Mesenchymal stem cell (in vitro differentiated cells and primary cell): ENCODE measurements at regions not wholly inside any gene's neighbourhood (a gene's known extent, or its start where the extent isn't known, plus 50 kb on each side); places are given as distances from the start of the nearest gene placed in this dataset.

ENCODE experiments used
- DNase-seq: peaks from one replicate; pipeline ENCODE4 v3.0.0-alpha.2; 2013
- H2AFZ ChIP-seq: one replicate; pipeline ENCODE4 v1.6.1; 2013; ENCODE audit warnings: low read depth, mild to moderate bottlenecking, control low read depth, inconsistent platforms, low read length, moderate library complexity
- H2AK5ac ChIP-seq: 2 replicates; pipeline ENCODE4 v1.6.1; 2013; ENCODE audit warnings: low read length, moderate library complexity, mild to moderate bottlenecking, inconsistent platforms; ENCODE audit not compliant: severe bottlenecking
- H2BK120ac ChIP-seq: one replicate; pipeline ENCODE4 v1.6.1; 2013; ENCODE audit warnings: low read depth, mild to moderate bottlenecking, inconsistent platforms, low read length, moderate library complexity
- H2BK12ac ChIP-seq, 2 experiments: one replicate each; pipeline ENCODE4 v1.6.1; 2013; ENCODE audit warnings: inconsistent platforms in 2 of 2, low read length in 2 of 2, mild to moderate bottlenecking in 2 of 2, moderate library complexity in 2 of 2, control low read depth in 1 of 2
- H2BK15ac ChIP-seq: one replicate; pipeline ENCODE4 v1.6.1; 2013; ENCODE audit warnings: mild to moderate bottlenecking, low read depth, inconsistent platforms; ENCODE audit not compliant: poor library complexity, severe bottlenecking
- H2BK5ac ChIP-seq: 2 replicates; pipeline ENCODE4 v1.6.1; 2013; ENCODE audit warnings: low read depth, mild to moderate bottlenecking, low read length, control low read depth, inconsistent platforms; ENCODE audit not compliant: poor library complexity, severe bottlenecking
- H3K14ac ChIP-seq, 2 experiments: one replicate each; pipeline ENCODE4 v1.6.1; 2013; ENCODE audit warnings: inconsistent platforms in 2 of 2, low read length in 2 of 2, control low read depth in 1 of 2, mild to moderate bottlenecking in 1 of 2, moderate library complexity in 1 of 2
- H3K18ac ChIP-seq, 2 experiments: one replicate each; pipeline ENCODE4 v1.6.1; 2013; ENCODE audit warnings: inconsistent platforms in 2 of 2, low read length in 2 of 2, control low read depth in 1 of 2, low read depth in 1 of 2, mild to moderate bottlenecking in 1 of 2
- H3K23ac ChIP-seq, 2 experiments: one replicate each; pipeline ENCODE4 v1.6.1; 2013; ENCODE audit warnings: inconsistent platforms in 2 of 2, low read length in 2 of 2, mild to moderate bottlenecking in 2 of 2, moderate library complexity in 2 of 2, control low read depth in 1 of 2
- H3K27ac ChIP-seq: 2 replicates; pipeline ENCODE4 v1.5.1; 2013; ENCODE audit warnings: mild to moderate bottlenecking, moderate library complexity, low read length, control low read depth, inconsistent platforms; ENCODE audit not compliant: poor library complexity, severe bottlenecking
- H3K27me3 ChIP-seq, 2 experiments: 2 replicates each; pipeline versions ENCODE4 v1.6.1 to v1.7.0; 2013; ENCODE audit warnings: low read length in 2 of 2, mild to moderate bottlenecking in 2 of 2, moderate library complexity in 2 of 2, control low read depth in 1 of 2, inconsistent platforms in 1 of 2; ENCODE audit not compliant: control insufficient read depth in 1 of 2, insufficient read depth in 1 of 2
- H3K36me3 ChIP-seq, 2 experiments: 2 replicates each; pipeline versions ENCODE4 v1.6.1 to v1.7.0; 2013; ENCODE audit warnings: low read length in 2 of 2, control low read depth in 1 of 2, inconsistent platforms in 1 of 2, low read depth in 1 of 2, mild to moderate bottlenecking in 1 of 2; ENCODE audit not compliant: insufficient read depth in 2 of 2, control insufficient read depth in 1 of 2
- H3K4ac ChIP-seq, 2 experiments: one replicate each; pipeline ENCODE4 v1.6.1; 2013; ENCODE audit warnings: inconsistent platforms in 2 of 2, low read length in 2 of 2, mild to moderate bottlenecking in 2 of 2, moderate library complexity in 2 of 2, control low read depth in 1 of 2, low read depth in 1 of 2
- H3K4me1 ChIP-seq: 2 replicates; pipeline ENCODE4 v1.6.1; 2013; ENCODE audit warnings: low read depth, low read length, control low read depth; ENCODE audit not compliant: control insufficient read depth, insufficient read depth
- H3K4me2 ChIP-seq: 2 replicates; pipeline ENCODE4 v1.6.1; 2013; ENCODE audit warnings: low read length, mild to moderate bottlenecking, inconsistent platforms; ENCODE audit not compliant: poor library complexity, severe bottlenecking
- H3K4me3 ChIP-seq, 2 experiments: 2 replicates each; pipeline versions ENCODE4 v1.5.1 to v1.7.0; 2013; ENCODE audit warnings: low read length in 2 of 2, mild to moderate bottlenecking in 2 of 2, control low read depth in 1 of 2, low read depth in 1 of 2; ENCODE audit not compliant: insufficient read depth in 1 of 2
- H3K79me1 ChIP-seq: replicated peaks from 2 replicates; pipeline ENCODE4 v1.6.1; 2013; ENCODE audit warnings: mild to moderate bottlenecking, control low read depth, low read length, inconsistent platforms; ENCODE audit not compliant: poor library complexity, severe bottlenecking
- H3K9ac ChIP-seq: 2 replicates; pipeline ENCODE4 v1.7.0; 2013; ENCODE audit warnings: mild to moderate bottlenecking, low read length, moderate library complexity
- H3K9me3 ChIP-seq: 2 replicates; pipeline ENCODE4 v1.7.0; 2013; ENCODE audit warnings: mild to moderate bottlenecking, low read length; ENCODE audit not compliant: control insufficient read depth
- H4K8ac ChIP-seq: one replicate; pipeline ENCODE4 v1.6.1; 2013; ENCODE audit warnings: inconsistent platforms, mild to moderate bottlenecking, low read length, moderate library complexity
- H4K91ac ChIP-seq: one replicate; pipeline ENCODE4 v1.6.1; 2013; ENCODE audit warnings: mild to moderate bottlenecking, low read length, inconsistent platforms
- WGBS: methylation state at CpG from one replicate; pipeline ENCODE4 v1.1.7; 2013; ENCODE audit warnings: mixed read lengths; 5-methylcytosine and 5-hydroxymethylcytosine counted together

DNA sequence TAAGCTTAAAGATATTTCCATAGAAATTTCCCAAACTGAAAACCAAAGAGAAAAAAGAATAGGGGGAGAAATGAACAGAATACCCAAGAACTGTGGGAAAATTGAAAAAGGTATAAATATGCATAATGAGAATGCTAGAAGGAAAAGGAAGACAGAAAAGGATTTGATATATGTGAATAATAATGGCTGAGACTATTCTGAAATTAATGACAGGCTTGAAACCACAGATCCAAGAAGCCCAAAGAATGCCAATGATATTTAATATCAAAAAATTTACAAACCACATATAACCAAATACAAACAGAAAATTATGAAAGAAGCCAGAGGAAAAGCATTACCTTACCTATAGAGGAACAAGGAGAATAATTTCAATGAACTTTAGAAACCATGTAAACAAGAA, 153.0 kb downstream of the ANXA2 start:
- Histone ChIP-seq H2BK120ac (no peak overlapping the region), H3K18ac (no peak overlapping the region), H3K4me3 (no peak overlapping the region), H2AFZ (no peak overlapping the region), H3K4me2 (no peak overlapping the region), H3K27me3 (no peaks in the 10 kb centered on the region), H3K27ac (no peak overlapping the region), H3K36me3 (no peaks in the 10 kb centered on the region), H4K91ac (no peak overlapping the region), H3K4ac (no peak overlapping the region), H3K79me1 (no peaks in the 10 kb centered on the region), H2BK15ac (no peak overlapping the region), H2BK5ac (no peak overlapping the region), H3K23ac (no peak overlapping the region), H2BK12ac (no peak overlapping the region), H2AK5ac (no peak overlapping the region), H3K14ac (no peak overlapping the region), H4K8ac (no peak overlapping the region), H3K9me3 (peaks cover 6% of the 10 kb centered on the region), H3K9ac (no peak overlapping the region), H3K4me1 (no peaks in the 10 kb centered on the region)
- DNase-seq = no peak

DNA sequence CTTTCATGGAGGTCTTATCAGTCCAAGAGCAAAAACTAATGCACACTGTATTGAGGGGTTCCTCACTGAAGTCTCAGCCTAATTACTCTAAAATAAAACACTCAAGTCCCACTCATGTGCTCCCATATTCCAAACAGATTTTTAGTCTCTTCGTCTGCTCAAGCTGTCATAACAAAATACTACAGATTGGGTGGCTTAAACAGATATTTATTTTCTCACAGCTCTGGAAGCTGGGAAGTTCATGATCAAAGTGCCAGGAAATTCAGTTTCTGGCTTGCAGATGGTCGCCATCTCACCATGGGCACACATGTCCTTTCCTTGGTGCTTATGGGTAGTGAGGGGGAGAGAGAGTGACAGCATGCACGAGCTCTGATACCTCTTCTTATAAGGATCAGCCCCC, 147.5 kb downstream of the ANXA2 start:
- H2BK15ac ChIP-seq = no peak overlapping the region
- H2BK5ac ChIP-seq = no peak overlapping the region
- H3K18ac ChIP-seq = no peak overlapping the region
- no peak overlapping the region for H3K9ac ChIP-seq
- H3K27me3 ChIP-seq = peaks cover 0 to 15% of the 10 kb centered on the region in 2 experiments
- no peak overlapping the region for H3K27ac ChIP-seq
- H3K23ac ChIP-seq = no peak overlapping the region
- H3K4me1 ChIP-seq = no peaks in the 10 kb centered on the region
- H3K36me3 ChIP-seq = no peaks in the 10 kb centered on the region
- H3K79me1 ChIP-seq = no peaks in the 10 kb centered on the region
- H2BK120ac ChIP-seq = no peak overlapping the region
- no peak overlapping the region for H2AFZ ChIP-seq
- H4K8ac ChIP-seq = no peak overlapping the region
- no peak for DNase-seq
- H3K4me2 ChIP-seq = no peak overlapping the region
- WGBS = 59% methylated on average over 2 of the region's 3 CpGs
- H3K4me3 ChIP-seq = no peak overlapping the region
- no peak overlapping the region for H2AK5ac ChIP-seq
- no peaks in the 10 kb centered on the region for H3K9me3 ChIP-seq
- H4K91ac ChIP-seq = no peak overlapping the region
- H3K4ac ChIP-seq = no peak overlapping the region
- H2BK12ac ChIP-seq = no peak overlapping the region
- no peak overlapping the region for H3K14ac ChIP-seq

DNA sequence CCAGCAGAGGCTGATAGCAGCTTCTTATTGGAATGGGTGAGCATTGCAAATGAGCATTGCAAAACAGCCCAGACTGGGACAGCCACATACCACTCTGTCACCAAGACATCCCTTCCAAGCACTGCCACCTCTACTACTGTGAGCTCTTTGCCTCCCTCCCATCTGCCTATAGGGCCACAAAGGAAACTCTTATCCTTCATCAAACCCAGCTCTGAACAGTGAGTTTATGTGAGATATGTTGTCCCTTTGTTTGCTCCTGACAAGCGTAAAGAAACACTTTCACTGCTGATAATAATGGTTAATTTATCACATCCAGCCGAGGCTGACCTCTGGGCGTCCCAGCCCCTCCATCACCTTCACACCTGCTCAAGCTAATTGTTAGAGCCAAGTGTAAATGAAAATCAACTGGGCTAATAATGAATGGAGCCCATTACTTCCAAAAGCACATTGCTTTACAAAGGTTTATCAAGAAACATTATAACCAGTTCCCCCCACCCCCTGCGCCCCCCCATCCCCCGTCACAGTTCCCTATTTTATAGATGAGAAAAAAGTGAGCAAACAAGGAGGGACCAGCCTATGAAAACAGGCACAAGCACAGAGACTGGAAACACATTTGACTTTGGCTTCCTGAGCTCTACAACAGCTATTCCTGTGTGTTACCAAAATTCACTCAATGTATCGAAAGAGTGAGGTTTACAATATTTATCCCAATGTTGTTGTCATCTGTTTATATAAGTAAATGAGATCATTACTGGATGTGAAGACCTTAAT, 146.3 kb downstream of the ANXA2 start:
- no peak overlapping the region for H3K14ac ChIP-seq
- no peak overlapping the region for H2AK5ac ChIP-seq
- no peak overlapping the region for H3K9ac ChIP-seq
- H3K4ac ChIP-seq = no peak overlapping the region
- no peak overlapping the region for H2AFZ ChIP-seq
- H3K4me3 ChIP-seq = no peak overlapping the region
- H4K91ac ChIP-seq = no peak overlapping the region
- DNase-seq = no peak
- H3K4me1 ChIP-seq = no peaks in the 10 kb centered on the region
- no peak overlapping the region for H2BK12ac ChIP-seq
- H3K23ac ChIP-seq = no peak overlapping the region
- no peak overlapping the region for H2BK5ac ChIP-seq
- no peaks in the 10 kb centered on the region for H3K9me3 ChIP-seq
- no peak overlapping the region for H3K18ac ChIP-seq
- H2BK15ac ChIP-seq = no peak overlapping the region
- H3K4me2 ChIP-seq = no peak overlapping the region
- H4K8ac ChIP-seq = no peak overlapping the region
- H3K27ac ChIP-seq = no peak overlapping the region
- WGBS = 56% methylated on average over 2 of the region's 6 CpGs
- no peaks in the 10 kb centered on the region for H3K79me1 ChIP-seq
- H3K27me3 ChIP-seq = peaks cover 0 to 15% of the 10 kb centered on the region in 2 experiments
- H3K36me3 ChIP-seq = no peaks in the 10 kb centered on the region
- no peak overlapping the region for H2BK120ac ChIP-seq

DNA sequence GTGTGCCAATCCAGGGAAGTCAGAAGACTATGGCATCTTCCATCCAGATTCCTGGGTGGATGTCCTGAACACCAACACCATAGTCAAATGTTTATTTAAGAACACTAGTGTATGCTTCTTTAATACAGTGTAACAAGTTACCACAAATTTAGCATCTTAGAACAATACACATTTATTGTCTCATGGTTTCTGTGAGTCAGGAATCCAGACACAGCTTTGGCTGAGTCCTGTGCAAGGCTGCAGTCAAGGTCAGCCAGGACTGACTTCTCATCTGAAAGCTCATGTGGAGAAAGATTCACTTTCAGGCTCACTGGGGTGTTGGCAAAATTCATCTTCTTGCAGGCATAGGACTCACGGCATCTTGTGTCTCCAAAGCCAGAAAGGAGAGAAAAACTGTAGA, 143.4 kb downstream of the ANXA2 start:
- Histone ChIP-seq H2BK12ac (no peak overlapping the region), H3K27me3 (peaks cover 0 to 18% of the 10 kb centered on the region in 2 experiments), H4K91ac (no peak overlapping the region), H4K8ac (no peak overlapping the region), H3K79me1 (no peaks in the 10 kb centered on the region), H3K9ac (no peak overlapping the region), H3K4ac (no peak overlapping the region), H3K14ac (no peak overlapping the region), H3K23ac (no peak overlapping the region), H3K36me3 (no peaks in the 10 kb centered on the region), H3K27ac (no peak overlapping the region), H2BK15ac (no peak overlapping the region), H3K9me3 (no peaks in the 10 kb centered on the region), H2BK120ac (no peak overlapping the region), H3K18ac (no peak overlapping the region), H2AK5ac (no peak overlapping the region), H3K4me1 (no peaks in the 10 kb centered on the region), H2AFZ (no peak overlapping the region), H3K4me2 (no peak overlapping the region), H2BK5ac (no peak overlapping the region), H3K4me3 (no peak overlapping the region)
- DNase-seq = no peak
- WGBS = 100% methylated on average over 1 of the region's 1 CpG
